Neutrophil (primary cell): ENCODE measurements at regions not wholly inside any gene's neighbourhood (a gene's known extent, or its start where the extent isn't known, plus 50 kb on each side); places are given as distances from the start of the nearest gene placed in this dataset.

ENCODE experiments used
- H3K27ac ChIP-seq: fragments of 200-600 bp; sonication (generic); 2 replicates; pipeline ENCODE4 v1.5.1; 2016; ENCODE audit warnings: mild to moderate bottlenecking, moderate library complexity
- H3K27me3 ChIP-seq: fragments of 200-600 bp; sonication (generic); 2 replicates; pipeline ENCODE4 v1.6.0; 2016; ENCODE audit warnings: mild to moderate bottlenecking
- H3K36me3 ChIP-seq: fragments of 200-600 bp; sonication (generic); 2 replicates; pipeline ENCODE4 v1.5.1; 2017
- H3K4me1 ChIP-seq, 2 experiments: fragments of 200-600 bp in 1 of 2; sonication (generic) in 1 of 2; 1 replicate in 1 of 2; 2 replicates in 1 of 2; pipeline versions ENCODE4 v1.5.1 to v1.6.1; 2013 to 2016; ENCODE audit warnings: low read depth in 1 of 2, low read length in 1 of 2, mild to moderate bottlenecking in 1 of 2, moderate library complexity in 1 of 2; ENCODE audit not compliant: control insufficient read depth in 1 of 2, insufficient read depth in 1 of 2
- H3K4me3 ChIP-seq, 2 experiments: fragments of 200-600 bp in 1 of 2; sonication (generic) in 1 of 2; 1 replicate in 1 of 2; 2 replicates in 1 of 2; pipeline ENCODE4 v1.5.1; 2013 to 2016; ENCODE audit warnings: low read depth in 1 of 2, low read length in 1 of 2, mild to moderate bottlenecking in 1 of 2, moderate library complexity in 1 of 2
- H3K9me3 ChIP-seq: fragments of 200-600 bp; sonication (generic); 2 replicates; pipeline ENCODE4 v1.5.1; 2016
- TF ChIP-seq, protein P1 (sequence below): fragments of 200-600 bp; sonication (generic); IDR thresholded peaks from 2 replicates; pipeline ENCODE4 v1.5.1; 2016; ENCODE audit warnings: antibody characterized with exemption

DNA sequence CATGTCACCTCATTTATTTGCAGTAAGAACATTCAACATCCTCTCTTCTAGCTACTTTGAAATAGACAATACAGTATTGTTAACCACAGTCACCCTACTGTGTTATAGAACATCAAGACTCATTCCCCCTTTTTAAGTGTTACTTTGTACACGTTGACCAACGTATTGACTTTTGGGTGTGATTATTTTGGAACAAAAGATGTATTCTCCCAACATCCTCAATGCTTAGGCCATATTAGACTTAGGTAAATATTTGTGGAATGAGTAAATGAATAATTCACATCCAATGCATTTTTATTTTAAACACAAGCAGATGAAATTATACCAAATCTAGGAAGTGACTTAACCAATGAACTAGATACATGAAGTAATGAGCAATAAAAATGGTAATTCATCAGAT lies 296.6 kb downstream of the CHRM3 start:
- no peaks in the 10 kb centered on the region for H3K27me3 ChIP-seq
- H3K27ac ChIP-seq, result no peak overlapping the region
- H3K9me3 ChIP-seq, result no peaks in the 10 kb centered on the region
- no peaks in the 10 kb centered on the region for H3K36me3 ChIP-seq
- H3K4me1 ChIP-seq, result no peaks in the 10 kb centered on the region
- no peak overlapping the region for H3K4me3 ChIP-seq
- TF ChIP-seq, protein P1, sequence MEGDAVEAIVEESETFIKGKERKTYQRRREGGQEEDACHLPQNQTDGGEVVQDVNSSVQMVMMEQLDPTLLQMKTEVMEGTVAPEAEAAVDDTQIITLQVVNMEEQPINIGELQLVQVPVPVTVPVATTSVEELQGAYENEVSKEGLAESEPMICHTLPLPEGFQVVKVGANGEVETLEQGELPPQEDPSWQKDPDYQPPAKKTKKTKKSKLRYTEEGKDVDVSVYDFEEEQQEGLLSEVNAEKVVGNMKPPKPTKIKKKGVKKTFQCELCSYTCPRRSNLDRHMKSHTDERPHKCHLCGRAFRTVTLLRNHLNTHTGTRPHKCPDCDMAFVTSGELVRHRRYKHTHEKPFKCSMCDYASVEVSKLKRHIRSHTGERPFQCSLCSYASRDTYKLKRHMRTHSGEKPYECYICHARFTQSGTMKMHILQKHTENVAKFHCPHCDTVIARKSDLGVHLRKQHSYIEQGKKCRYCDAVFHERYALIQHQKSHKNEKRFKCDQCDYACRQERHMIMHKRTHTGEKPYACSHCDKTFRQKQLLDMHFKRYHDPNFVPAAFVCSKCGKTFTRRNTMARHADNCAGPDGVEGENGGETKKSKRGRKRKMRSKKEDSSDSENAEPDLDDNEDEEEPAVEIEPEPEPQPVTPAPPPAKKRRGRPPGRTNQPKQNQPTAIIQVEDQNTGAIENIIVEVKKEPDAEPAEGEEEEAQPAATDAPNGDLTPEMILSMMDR, result no peak

DNA sequence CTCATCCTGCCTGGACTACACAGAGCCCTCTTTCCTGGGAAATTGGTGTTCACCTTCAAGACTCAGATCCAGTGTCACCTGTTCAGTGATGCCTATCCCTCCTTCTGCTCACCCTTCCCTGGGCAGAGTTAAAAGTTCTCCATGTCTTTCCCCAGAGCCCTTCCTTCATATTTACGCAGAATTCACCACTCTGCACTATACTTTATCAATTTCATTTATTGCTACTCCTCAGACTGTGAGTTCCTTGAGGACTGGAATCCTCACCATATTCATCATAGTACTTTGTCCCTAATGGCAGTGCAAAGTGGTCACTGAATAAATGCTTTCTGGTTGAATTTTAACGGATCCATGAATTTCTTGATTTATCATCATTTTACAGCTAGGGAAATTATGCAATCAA lies 300.0 kb downstream of the CHRM3 start:
- H3K27me3 ChIP-seq, result no peaks in the 10 kb centered on the region
- H3K36me3 ChIP-seq, result no peaks in the 10 kb centered on the region
- H3K4me1 ChIP-seq, result no peaks in the 10 kb centered on the region
- no peaks in the 10 kb centered on the region for H3K9me3 ChIP-seq
- no peak overlapping the region for H3K4me3 ChIP-seq
- TF ChIP-seq, protein P1, result no peak
- no peak overlapping the region for H3K27ac ChIP-seq

DNA sequence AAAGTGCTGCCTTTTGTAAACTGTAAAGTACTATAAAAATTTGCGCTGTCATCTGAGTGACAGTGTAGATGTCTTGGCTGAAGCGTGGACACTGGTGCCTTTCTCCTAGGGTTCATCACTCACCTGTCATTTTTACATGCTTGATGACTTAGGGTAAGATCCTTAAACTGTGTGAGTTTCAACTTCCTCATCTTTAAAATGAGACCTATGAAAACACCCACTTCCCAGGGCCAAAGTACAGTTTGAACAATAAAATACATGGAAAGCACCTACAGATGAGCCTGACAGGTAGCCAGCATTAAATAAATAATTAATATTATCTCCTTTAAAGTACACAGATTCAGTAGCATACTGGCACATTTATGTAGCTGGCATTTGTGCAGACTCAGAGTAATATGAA lies 309.9 kb downstream of the CHRM3 start:
- Histone ChIP-seq H3K36me3 (no peaks in the 10 kb centered on the region), H3K4me1 (no peaks in the 10 kb centered on the region), H3K27me3 (no peaks in the 10 kb centered on the region), H3K4me3 (no peak overlapping the region), H3K27ac (no peak overlapping the region), H3K9me3 (no peaks in the 10 kb centered on the region)
- TF ChIP-seq, protein P1, result no peak

DNA sequence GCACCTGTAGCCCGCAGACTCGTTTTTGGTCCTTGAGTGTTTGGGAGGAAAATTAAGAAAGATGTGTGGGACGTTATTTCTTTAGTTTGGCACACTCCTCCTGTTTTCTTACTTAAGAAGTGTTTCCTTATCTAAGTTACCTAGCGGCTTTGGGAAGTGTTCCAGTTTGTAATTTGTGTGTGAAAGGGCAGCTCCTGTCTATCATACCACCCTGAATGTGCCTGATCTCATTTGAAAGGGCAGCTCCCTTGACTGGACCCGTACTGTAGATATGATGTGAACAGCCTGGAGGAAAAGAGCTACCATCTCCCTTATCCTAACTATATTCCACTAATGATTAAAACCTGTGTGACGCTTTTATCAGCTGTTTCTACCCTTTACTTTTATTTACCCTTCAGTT lies 314.3 kb downstream of the CHRM3 start:
- H3K36me3 ChIP-seq, result no peaks in the 10 kb centered on the region
- no peaks in the 10 kb centered on the region for H3K27me3 ChIP-seq
- H3K4me3 ChIP-seq, result no peak overlapping the region
- H3K27ac ChIP-seq, result no peak overlapping the region
- no peaks in the 10 kb centered on the region for H3K4me1 ChIP-seq
- H3K9me3 ChIP-seq, result no peaks in the 10 kb centered on the region
- TF ChIP-seq, protein P1, result no peak

DNA sequence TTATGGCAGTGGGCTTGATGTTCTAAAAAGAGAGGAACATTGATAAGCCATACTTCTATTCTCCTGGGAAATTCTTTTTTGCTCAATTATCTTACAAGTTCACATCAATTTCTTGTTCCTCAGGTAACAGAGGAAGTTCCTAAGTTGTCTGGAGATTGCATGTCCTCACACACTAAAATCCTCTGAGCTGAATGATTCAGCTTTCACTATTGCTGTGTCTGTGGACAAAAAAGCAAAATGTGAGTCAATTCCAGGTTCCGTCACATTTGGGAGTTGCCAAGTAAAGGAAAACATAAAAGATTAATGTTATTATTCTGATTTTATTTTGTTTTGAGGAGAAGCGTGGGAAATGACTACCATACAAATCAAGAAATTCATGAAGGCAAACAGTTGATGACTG lies 316.7 kb downstream of the CHRM3 start:
- Histone ChIP-seq H3K27ac (no peak overlapping the region), H3K4me1 (no peaks in the 10 kb centered on the region), H3K27me3 (no peaks in the 10 kb centered on the region), H3K4me3 (no peak overlapping the region), H3K9me3 (no peaks in the 10 kb centered on the region), H3K36me3 (no peaks in the 10 kb centered on the region)
- TF ChIP-seq, protein P1, result no peak
